Activated gamma-delta T cell treated with Interleukin-2 at 50 U/mL for 16 hours (primary cell): ENCODE measurements at regions not wholly inside any gene's neighbourhood (a gene's known extent, or its start where the extent isn't known, plus 50 kb on each side); places are given as distances from the start of the nearest gene placed in this dataset.
"Not testable (repeated sequence)": the region's sequence is repeated elsewhere in the genome, so short reads cannot be mapped to it uniquely, and the experiment has no call there.

Source experiments
- DNase-seq: peaks from one replicate; pipeline ENCODE4 v3.0.0-alpha.2; 2020

DNA sequence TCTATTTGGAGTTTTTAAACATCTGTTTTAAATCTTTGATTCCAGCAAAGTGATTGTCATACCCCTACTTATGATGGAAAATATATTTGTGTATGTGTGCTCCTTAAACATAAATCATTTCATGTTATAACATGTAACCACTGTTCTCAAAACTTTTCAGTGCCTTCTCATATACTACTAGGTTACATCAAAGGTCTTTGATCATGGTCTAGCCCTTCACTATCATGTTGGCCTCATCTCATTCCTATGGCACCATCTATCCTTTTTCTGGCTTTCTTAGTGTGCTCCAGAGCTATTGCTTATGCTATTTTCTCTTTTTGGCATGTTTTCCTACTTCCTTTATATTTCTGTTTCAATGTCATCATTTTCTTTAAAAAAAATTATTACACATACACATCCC is 367.9 kb upstream of the SLC39A10 start:
- no peak for DNase-seq

DNA sequence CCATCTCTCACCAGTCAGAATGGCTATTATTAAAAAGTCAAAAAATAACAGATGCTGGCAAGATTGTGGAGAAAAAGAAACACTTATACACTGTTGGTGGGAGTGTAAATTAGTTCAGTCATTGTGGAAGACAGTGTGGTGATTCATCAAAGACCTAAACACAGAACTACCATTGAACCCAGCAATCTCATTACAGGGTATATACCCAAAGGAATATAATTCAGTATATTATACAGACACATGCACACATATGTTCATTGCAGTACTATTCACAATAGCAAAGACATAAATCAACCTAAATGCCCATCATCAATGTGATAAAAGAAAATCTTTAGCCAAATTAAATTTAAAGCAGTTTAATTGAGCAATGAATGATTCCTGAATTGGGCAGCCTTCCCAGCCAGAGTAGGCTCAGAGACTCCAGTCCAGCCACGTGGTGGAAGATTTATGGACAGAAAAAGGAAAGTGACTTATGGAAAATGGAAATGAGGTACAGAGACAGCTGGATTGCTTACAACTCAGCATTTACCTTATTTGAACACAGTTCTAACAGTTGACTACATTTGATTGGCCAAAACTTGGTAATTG is 377.1 kb upstream of the SLC39A10 start:
- no peak for DNase-seq

DNA sequence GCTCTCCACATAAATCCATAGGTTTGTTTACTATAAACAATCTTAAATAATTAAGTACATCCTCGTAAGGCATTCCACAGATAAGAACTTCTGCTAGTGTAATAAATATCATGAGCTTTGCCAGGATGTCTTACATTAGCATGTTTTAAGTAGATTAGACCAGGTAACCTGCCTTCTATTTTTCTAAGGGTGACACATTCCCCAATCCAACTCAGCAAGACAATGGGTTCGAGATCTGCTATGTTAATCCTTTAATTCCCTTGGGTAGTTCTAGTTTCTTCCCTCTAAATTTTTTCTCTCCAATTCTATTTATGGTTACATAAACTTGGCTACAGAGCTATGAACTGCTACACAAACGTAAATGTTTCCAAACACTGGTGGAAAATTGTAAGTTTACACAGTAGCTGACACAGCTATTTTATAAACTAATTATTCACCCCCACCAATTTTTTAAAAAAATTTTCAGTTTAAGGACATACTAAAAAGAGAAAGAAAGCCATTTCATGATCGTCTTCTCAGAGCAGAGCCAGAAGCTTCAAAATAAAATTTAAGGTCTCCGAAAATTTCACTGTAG is 386.5 kb upstream of the SLC39A10 start:
- no peak for DNase-seq

DNA sequence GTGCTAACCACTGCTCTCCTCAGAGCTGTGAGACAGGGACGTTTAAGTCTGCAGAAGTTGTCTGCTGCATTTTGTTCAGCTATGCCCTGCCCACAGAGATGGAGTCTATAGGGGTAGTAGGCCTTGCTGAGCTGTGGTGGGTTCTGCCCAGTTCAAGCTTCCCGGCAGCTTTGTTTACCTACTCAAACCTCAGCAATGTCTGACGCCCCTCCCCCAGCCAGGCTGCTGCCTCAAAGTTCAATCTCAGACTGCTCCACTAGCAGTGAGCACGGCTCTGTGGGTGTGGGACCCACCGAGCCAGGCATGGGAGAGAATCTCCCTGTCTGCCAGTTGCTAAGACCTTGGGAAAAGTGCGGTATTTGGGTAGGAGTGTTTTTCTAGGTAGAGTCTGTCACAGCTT is 387.8 kb upstream of the SLC39A10 start:
- DNase-seq = no peak

DNA sequence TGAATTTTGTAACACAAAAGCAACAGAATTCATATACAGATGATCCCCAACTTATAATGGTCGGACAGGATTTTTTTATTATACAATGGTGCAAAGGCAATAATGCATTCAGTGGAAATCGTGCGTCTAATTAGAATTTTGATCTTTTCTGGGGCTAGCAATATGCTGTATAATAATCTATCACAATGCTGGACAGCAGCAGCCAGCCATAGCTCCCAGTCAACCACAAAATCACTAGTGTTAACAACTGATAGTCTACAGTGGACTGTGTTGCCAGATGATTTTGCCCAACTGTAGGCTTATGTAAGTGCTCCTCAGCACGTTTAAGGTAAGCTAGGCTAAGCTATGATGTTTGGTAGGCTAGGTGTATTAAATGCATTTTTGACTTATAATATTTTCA is 399.0 kb upstream of the SLC39A10 start:
- DNase-seq = no peak

DNA sequence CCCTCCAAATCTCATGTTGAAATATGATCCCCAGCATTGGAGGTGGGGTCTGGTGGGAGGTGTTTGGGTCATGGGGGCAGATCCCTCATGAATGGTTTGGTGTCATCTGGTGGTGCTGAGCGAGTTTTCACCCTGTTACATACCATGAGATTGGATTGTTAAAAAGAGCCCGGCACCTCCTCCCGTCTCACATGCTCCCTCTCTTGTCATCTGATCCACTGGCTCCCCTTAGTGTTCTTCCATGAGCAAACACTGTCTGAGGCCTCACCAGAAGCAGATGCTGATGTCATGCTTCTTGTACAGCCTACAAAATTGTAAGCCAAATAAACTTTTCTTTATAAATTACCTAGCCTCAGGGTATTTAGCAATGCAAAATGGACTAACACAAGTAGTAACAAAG is 405.0 kb upstream of the SLC39A10 start:
- no peak for DNase-seq

DNA sequence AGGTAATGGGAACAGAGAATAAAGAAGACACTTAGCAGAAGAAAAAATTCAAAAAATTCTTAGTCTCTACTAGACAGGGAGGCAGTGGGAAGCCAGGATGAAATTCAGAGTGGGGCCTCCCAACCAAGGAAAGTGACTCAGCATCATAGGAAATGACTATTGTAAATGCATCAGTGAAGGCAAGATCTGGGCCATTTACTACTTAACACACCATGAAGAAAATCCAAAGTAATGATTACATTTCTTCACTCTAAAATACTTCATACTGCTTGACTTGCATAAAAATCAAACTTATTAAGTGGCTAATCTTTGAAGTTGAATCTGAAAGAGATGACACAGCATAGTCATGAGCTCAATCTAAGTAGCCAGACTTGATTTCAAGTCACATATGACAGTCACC is 405.8 kb upstream of the SLC39A10 start:
- DNase-seq = no peak

DNA sequence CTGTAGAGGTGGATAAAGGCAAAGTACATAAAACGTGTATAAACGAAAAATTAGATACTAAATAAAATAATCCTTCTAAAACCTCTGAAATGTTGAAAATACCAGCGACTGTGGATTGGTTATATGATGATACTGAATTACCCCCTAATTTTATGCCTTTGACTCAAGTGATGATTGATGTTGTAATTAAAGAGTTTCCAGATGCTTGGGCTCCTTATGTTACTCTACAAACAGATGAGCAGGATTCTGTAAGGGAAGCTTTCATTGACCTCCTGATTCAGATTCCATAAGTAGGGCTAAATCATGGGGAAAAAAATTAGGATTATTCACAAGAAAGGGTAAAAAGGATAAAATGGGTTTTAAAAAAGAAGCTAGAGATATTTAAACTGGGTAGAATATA is 418.2 kb upstream of the SLC39A10 start:
- no peak for DNase-seq

DNA sequence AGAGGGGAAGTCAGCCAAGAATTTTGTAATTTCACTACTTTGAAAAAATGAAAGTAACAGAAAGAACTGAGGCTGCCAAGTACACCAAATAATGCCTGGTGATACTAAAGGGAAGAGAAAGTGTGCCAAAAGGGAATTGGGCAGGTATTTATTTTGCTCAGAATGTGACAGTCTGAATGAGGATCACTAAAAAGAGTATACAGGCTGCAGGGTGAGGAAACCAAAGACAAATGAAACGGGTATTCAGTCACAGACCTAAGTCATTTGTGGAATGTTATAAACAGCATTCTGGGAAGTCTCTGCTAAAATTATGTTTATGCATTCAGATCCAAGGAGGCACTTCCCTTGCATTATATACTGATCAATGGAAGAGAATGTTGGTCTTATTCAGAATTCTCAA is 418.6 kb upstream of the SLC39A10 start:
- no peak for DNase-seq

DNA sequence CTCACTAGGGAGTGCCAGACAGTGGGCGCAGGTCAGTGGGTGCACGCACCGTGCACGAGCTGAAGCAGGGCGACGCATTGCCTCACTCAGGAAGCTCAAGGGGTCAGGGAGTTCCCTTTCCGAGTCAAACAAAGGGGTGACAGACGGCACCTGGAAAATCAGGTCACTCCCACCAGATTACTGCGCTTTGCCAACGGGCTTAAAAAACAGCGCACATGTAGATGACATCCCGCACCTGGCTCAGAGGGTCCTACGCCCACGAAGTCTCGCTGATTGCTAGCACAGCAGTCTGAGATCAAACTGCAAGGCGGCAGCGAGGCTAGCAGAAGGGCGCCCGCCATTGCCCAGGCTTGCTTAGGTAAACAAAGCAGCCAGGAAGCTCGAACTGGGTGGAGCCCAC is 428.5 kb upstream of the SLC39A10 start:
- not testable (repeated sequence) for DNase-seq

DNA sequence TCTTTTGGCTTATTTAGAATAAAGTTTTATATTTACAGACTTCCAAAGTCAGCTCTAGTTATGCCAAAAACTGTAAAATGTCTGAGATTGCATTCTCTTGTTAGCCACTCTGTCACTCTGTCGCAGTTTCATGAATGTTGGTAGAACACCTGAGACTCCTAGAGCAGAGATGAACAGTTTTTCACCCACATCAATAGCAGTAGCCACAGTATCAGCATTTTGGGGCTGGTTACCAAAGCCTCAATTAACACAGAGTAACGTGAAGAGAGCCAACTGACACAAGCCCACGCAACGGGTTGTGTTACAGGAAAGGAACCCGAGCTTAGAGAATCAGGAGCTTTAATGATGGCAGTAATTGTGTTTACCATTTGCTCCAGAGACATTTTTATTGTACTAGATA is 443.0 kb upstream of the SLC39A10 start:
- no peak for DNase-seq

DNA sequence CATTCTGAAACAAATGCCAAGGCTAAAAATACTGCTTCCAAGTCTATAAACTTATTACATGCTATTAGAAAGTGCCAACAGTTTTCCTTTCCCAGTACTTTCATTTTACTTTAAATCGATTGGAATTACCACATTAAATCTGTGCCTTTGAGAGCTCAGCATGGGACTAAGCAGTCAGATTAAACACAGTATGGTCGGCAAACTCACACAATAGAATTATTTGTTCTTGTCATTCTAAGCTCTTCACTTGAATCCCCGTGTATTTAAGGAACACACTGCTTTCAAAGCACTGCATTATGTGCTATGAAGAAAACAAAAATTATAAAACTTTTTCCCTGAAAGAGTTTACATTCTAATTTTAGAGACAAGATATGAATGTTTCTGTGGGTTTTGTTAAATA is 444.4 kb upstream of the SLC39A10 start:
- no peak for DNase-seq

DNA sequence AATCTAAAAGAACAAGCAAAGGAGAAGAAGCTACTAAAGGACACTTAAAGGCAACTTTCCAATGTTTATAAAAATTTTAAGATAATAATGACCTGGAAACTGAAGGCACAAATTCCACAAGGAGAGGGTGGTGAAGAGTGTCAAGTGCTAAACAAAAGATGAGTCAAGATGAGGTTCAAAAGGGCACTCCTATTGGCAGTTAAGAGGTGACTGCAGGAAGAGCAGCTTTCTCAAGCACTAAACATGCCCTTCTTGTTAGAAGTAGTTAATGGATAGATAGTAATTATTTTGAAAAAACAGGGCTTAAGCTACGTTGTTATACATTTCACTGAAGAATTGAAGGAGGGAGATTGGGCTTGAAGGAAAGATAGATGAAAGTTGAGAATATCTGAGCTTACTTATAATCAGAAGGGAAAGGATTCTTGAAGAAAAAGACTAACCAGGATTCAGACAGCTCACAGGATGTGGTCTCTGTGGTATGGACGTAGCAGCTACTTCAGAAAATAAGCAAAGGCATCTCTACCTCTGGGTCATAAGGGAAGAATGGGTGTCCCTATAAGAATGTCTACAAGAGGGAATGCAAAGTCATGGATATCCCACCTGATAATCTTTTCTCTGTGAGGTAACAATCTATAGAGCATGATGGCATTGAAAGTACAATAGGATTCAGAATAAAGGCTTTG is 454.7 kb upstream of the SLC39A10 start:
- DNase-seq = no peak

DNA sequence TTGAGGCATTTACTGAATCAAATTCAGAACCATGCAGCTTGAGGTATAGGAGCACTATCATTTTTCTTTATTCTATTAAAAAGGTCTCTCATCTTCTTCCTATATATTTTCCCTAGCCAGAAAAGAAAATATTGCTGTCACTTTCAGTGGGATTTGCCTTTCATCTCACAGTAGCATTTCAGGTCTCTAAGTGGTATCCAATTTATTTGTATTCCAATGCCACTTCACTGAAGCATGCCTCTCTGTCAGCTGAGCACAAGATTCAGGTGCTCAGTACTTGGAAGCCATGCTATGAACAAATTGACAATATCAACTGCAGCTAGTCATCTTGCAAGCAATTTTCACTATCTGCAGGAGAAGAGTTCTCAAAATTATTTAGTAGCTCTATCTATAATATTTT is 457.2 kb upstream of the SLC39A10 start:
- DNase-seq = no peak

DNA sequence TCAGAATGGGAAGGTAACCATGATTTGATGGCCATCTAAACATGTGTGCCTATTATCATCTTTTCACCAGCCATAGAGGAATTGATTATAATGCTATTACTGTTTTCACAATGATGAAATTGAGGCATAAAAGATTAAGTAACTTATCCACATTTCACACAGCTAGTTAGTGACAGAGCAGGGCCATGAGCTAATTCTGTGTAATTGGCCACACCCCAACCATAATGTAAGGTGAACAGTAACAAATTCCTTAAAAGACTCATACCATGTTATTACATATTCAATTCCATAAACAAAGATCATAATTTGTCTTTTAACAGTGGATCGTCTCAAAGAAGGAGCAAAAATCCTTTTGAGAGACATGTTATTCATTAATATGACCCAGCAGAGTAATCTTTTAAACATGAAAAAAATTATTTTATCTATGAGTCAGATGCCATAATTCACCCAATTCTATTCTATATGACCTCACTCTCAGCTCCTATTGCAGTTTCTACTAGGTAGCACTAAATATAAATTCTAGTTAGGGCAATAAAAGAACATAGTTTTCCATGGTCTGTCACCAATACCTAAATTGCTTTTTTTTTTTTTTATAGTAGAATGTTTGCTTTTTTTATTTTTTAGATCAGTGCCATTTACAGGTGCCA is 475.8 kb upstream of the SLC39A10 start:
- DNase-seq = no peak

DNA sequence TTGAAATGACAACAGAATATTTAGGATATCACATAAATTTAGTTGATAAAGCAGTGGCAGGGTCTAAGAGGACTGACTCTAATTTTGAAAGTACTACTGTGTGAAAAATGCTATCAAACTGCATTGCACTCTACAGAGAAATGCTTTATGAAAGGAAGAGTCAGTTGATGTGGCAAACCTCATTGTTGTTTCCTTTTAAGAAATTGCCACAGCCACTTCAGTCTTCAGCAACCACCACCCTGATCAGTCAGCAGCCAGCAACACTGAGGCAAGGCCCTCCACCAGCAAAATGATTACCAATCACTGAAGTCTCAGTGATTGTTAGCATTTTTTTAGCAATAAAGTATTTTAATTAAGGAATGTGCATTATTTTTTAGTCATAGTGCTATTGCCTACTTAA is 488.7 kb upstream of the SLC39A10 start:
- no peak for DNase-seq

DNA sequence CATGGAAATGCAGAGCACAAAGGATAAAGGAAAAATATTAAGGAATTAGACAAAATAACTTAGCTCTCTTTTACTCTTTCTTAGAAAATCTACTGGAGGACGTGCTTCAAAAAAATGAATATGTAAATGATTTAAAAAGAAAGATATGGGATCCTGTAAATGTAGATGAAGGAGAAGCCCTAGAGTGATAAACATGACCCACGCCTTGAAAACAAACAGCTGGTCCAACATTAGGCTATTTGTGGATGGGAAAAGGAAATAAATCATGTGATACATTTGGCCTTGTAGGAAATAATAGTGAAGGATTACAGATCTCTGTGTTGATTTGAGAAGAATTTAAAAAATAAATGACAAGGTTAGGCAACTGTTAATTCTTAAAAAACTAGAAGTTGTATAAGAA is 492.1 kb upstream of the SLC39A10 start:
- DNase-seq = no peak

DNA sequence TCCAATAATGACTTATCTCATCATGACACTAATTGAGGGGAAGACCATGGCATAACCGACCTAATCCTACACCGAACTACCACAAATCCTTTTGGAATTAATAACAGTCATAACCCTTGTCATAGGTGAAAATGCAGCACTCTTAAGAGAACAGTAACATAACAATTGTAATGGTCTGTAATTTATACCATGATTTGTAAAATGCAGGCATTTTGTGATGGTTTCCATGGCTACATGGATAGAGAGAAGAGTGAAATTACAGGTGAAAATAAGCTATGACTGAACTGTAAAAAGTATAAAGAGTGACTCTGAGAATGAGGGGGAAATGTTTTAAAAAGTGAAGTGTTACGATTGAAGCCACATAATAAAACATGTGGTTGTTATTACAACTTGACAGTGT is 494.1 kb upstream of the SLC39A10 start:
- DNase-seq = no peak

DNA sequence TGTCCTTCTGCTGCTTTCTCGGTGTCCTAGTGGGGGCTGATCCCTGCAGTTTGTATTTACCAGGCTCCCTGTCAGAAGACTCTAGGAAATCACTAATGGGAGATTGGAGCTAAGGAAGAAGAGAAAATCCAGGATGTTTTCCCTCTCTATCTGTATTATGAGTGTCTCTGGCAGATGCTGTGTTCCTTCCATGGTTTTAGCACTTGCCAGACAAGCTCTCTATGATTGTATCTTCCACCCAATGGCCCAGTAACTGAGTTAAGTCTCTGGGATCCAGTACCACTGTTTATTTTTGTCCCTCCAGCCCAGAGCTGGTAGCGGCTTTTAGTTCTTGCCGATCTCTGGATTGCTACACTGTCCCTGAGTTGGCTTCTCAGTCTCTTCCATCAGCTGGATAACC is 494.8 kb upstream of the SLC39A10 start:
- no peak for DNase-seq

DNA sequence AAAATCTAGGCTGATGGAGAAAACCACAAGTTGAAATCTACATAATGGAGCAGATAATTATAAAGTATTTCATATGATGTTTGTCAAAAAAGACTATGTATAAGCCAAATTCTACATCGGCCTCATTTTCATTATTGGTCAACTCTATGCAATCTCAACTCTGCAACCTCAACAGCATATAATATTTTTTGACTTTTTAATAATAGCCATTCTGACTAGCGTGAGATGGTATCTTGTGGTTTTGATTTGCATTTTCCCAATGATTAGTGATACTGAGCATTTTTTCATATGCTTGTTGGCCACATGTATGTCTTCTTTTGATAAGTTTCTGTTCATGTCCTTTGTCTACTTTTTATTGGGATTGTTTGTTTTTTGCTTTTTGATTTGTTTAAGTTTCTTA is 496.1 kb upstream of the SLC39A10 start:
- DNase-seq = no peak

DNA sequence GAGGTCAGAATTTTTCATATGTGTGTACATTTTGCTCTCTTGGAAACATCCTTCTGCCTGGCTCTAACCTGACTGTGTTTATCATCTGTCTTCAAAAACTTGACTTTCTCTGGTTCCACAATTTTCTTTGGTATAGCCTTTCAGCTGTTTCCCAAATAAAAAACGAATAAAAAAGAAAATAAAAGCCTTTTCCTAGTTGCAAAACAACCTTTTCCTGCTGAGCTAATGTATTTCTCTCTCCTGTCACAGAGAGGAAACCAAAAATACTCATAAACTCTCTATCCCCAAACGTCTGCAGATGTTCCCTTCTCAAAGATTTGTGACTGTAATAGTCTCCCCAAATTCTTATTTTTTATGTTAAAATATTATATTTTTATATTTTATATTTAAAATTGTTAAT is 505.3 kb upstream of the SLC39A10 start:
- no peak for DNase-seq

DNA sequence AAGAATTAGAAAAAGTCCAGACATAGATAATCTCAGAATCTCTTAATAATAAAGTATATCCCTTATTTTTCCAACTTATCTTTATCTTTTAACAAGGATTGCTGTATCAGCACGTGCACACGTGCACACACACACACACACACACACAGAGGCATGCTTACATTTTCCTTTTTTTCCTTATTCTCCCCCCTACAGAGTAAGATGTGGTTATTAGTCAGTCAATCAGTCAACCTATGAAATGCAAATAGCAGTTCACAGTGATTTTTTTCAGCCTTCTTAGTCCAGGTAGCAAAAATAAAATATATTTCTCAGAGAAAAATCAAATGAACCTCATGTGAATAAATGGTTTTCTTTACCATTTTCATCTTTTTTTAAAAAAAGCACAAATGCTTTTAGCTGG is 506.2 kb upstream of the SLC39A10 start:
- DNase-seq = no peak

DNA sequence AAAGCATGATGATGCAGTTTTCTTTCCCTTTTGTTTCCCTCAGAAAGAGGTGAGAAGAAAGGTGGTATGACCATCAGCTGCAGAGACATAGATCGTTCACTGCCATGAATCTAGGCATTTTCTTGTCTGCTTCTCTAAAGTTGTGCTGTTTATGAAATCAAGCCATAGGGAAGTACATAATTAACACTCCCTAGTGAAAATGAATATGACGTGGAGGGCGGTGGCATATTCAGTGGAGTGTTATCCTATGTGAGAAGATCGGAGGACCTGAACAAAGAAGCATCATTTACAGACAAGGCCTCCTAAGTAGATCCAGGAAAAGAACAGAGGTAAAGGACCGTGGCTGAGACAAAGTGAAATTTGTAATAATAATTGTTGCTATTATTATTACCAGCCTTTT is 509.0 kb upstream of the SLC39A10 start:
- no peak for DNase-seq

DNA sequence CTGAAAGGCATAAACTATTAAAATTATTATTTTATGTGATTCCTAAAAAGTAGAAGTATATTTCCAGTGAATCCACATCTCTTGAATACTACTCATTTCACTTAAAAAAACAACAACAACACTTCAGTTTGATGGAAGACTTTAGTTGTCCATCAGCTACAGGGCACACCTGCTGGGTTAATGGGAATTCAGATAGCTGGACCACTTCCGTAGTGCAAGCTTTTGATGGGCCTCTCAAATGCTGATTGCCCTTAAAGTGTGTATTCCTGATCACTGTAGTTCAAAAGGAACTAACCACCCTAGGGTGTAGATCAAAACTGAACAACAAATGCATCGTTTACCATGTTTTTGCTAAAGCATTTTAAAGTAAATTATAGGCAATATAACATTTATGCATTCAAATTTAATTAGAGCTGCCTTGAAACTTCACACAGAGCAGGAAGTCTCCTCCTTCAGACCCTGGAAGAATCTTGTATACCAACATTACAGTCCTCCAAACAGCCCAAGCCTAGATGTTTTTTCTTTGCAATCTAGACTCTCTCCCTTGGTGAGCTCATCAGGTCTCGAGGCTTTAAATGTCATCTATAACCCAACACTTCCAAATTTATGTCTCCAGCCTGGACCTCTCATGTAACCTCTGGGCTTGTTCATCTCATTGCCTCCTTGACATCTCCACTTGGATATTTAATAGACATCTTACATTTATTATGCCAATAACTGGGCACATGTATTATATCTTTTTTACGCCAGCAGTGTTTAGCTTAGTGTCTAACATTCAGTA is 510.1 kb upstream of the SLC39A10 start:
- no peak for DNase-seq
